ENCODE measurements at regions not wholly inside any gene's neighbourhood (a gene's known extent, or its start where the extent isn't known, plus 50 kb on each side); places are given as distances from the start of the nearest gene placed in this dataset.
"Not testable (repeated sequence)": the region's sequence is repeated elsewhere in the genome, so short reads cannot be mapped to it uniquely, and the experiment has no call there.

- not testable (repeated sequence) for TF ChIP-seq CTCF, POLR2A (IDR thresholded peaks at IDR 0.05)
Measured at GRCh38 chr4:49514171-49514699, 528.2 kb downstream of the CWH43 start.
